HepG2 (cell line): ENCODE measurements at regions not wholly inside any gene's neighbourhood (a gene's known extent, or its start where the extent isn't known, plus 50 kb on each side); places are given as distances from the start of the nearest gene placed in this dataset.

Experiments
- ATAC-seq: fragments of 200-7000 bp; cut with Tn5 transposase; 3 replicates; pipeline ENCODE4 v1.9.1; 2020; ENCODE audit warnings: mild to moderate bottlenecking, moderate library complexity
- BruUV-seq: library from RNA; stranded (reverse); fragments of 400-500 nt; replicated peaks from 2 replicates; lab custom pipeline; 2021; lab: Mats Ljungman, UMichigan
- CTCF ChIA-PET: fragments of 300-600 bp; formaldehyde crosslinking; extraction: SDS; loops from one replicate; lab custom pipeline; 2021; ENCODE audit warnings: low total read pairs, inconsistent platforms, low intra/inter-chr PET ratio; lab: Yijun Ruan, JAX
- POLR2A ChIA-PET: fragments of 350-600 bp; sonication (Branson Sonifier 250); formaldehyde crosslinking; loops from one replicate; lab custom pipeline; 2020; ENCODE audit warnings: antibody characterized with exemption, inconsistent platforms; lab: Yijun Ruan, JAX
- DNase-seq: peaks from one replicate; pipeline ENCODE4 v3.0.0-alpha.2; 2015; ENCODE audit warnings: low spot score
- FAIRE-seq: peaks from 3 replicates; lab custom pipeline; 2011; peaks lifted over from hg19 to GRCh38; lab: Jason Lieb, UNC
- H2AFZ ChIP-seq: one replicate; pipeline ENCODE4 v1.6.1; 2011; ENCODE audit warnings: low read length, inconsistent platforms
- H3K27ac ChIP-seq: fragments of 300-600 bp; 3 replicates; pipeline ENCODE4 v1.8.0; 2011; ENCODE audit warnings: mixed run types, mild to moderate bottlenecking, mixed read lengths, low read length, inconsistent platforms; ENCODE audit not compliant: insufficient read depth; ENCODE audit errors: extremely low read length
- H3K27me3 ChIP-seq, 2 experiments: fragments of 200-600 bp in 1 of 2; 2 replicates in 1 of 2; 3 replicates in 1 of 2; pipeline versions ENCODE4 v1.6.0 to v1.8.0; 2011; ENCODE audit warnings: low read length in 2 of 2, mild to moderate bottlenecking in 2 of 2, moderate library complexity in 2 of 2, inconsistent platforms in 1 of 2; ENCODE audit not compliant: insufficient read depth in 2 of 2, control insufficient read depth in 1 of 2
- H3K36me3 ChIP-seq, 2 experiments: fragments of 200-600 bp in 1 of 2; replicated peaks in 1 of 2; 2 replicates in 1 of 2; 3 replicates in 1 of 2; pipeline versions ENCODE4 v1.5.1 to v1.8.0; 2011; ENCODE audit warnings: low read length in 2 of 2, inconsistent platforms in 1 of 2; ENCODE audit not compliant: insufficient read depth in 2 of 2, control insufficient read depth in 1 of 2
- H3K4me1 ChIP-seq: 2 replicates; pipeline ENCODE4 v1.5.1; 2012; ENCODE audit warnings: low read length, inconsistent platforms; ENCODE audit not compliant: insufficient read depth
- H3K4me2 ChIP-seq: 2 replicates; pipeline ENCODE4 v1.6.0; 2011; ENCODE audit warnings: low read depth, low read length, inconsistent platforms
- H3K4me3 ChIP-seq, 3 experiments: fragments of 200-600 bp in 1 of 3; sonication (generic), shearing (Covaris generic) in 1 of 3; replicated peaks in 1 of 3; 2 replicates each; pipeline ENCODE4 v1.5.1; 2011 to 2016; ENCODE audit warnings: low read length in 3 of 3, inconsistent platforms in 2 of 3, low read depth in 2 of 3, mild to moderate bottlenecking in 2 of 3, control low read depth in 1 of 3, mixed read lengths in 1 of 3; ENCODE audit not compliant: insufficient read depth in 1 of 3
- H3K79me2 ChIP-seq: one replicate; pipeline ENCODE4 v1.6.1; 2011; ENCODE audit warnings: low read length, inconsistent platforms; ENCODE audit not compliant: insufficient read depth
- H3K9ac ChIP-seq: 2 replicates; pipeline ENCODE4 v1.6.0; 2011; ENCODE audit warnings: mild to moderate bottlenecking, low read depth, low read length, inconsistent platforms; ENCODE audit not compliant: insufficient read depth
- H3K9me3 ChIP-seq: 2 replicates; pipeline ENCODE4 v1.5.1; 2012; ENCODE audit warnings: mild to moderate bottlenecking, low read length
- H4K20me1 ChIP-seq: 2 replicates; pipeline ENCODE4 v1.6.0; 2011; ENCODE audit warnings: inconsistent platforms, mild to moderate bottlenecking, low read length, moderate library complexity; ENCODE audit not compliant: insufficient read depth
- ADNP ChIP-seq: sonication (generic); formaldehyde crosslinking; IDR thresholded peaks from 2 replicates; pipeline ENCODE4 v1.4.0; 2020; ENCODE audit warnings: missing genetic modification reagents
- DZIP1 ChIP-seq: sonication (generic); formaldehyde crosslinking; IDR thresholded peaks from 2 replicates; pipeline ENCODE4 v1.5.0; 2020; ENCODE audit warnings: mild to moderate bottlenecking, missing genetic modification reagents
- FOXK2 ChIP-seq: fragments of 450-650 bp; IDR thresholded peaks from 2 replicates; pipeline ENCODE4 v1.6.1; 2016
- HDAC1 ChIP-seq: sonication (generic); formaldehyde crosslinking; IDR thresholded peaks from 2 replicates; pipeline ENCODE4 v1.5.1; 2020; ENCODE audit warnings: mild to moderate bottlenecking, missing genetic modification reagents
- MIXL1 ChIP-seq: IDR thresholded peaks from 2 replicates; pipeline ENCODE4 v1.6.1; 2016
- NFATC3 ChIP-seq: sonication (generic); formaldehyde crosslinking; IDR thresholded peaks from 2 replicates; pipeline ENCODE4 v1.5.1; 2020; ENCODE audit warnings: mild to moderate bottlenecking, missing genetic modification reagents
- NFYB ChIP-seq: sonication (generic); formaldehyde crosslinking; IDR thresholded peaks from 2 replicates; pipeline ENCODE4 v1.4.0; 2020; ENCODE audit warnings: missing genetic modification reagents
- NFYC ChIP-seq: IDR thresholded peaks from 2 replicates; pipeline ENCODE4 v1.6.1; 2016; ENCODE audit warnings: missing genetic modification reagents, missing compliant biosample characterization
- SCMH1 ChIP-seq: sonication (generic); formaldehyde crosslinking; IDR thresholded peaks from 2 replicates; pipeline ENCODE4 v1.9.0; 2021; ENCODE audit warnings: missing genetic modification reagents, mild to moderate bottlenecking, borderline replicate concordance
- U2AF2 ChIP-seq: fragments of 200-400 bp; formaldehyde crosslinking; IDR thresholded peaks from 2 replicates; pipeline ENCODE4 v1.6.1; 2017; ENCODE audit warnings: low read depth, mild to moderate bottlenecking, low read length
- ZNF34 ChIP-seq: sonication (generic); formaldehyde crosslinking; IDR thresholded peaks from 2 replicates; pipeline ENCODE4 v1.4.0; 2020; ENCODE audit warnings: mild to moderate bottlenecking, missing genetic modification reagents, borderline replicate concordance
- WGBS: methylation state at CpG from one replicate; pipeline ENCODE4 v1.1.6; 2017; ENCODE audit warnings: low lambda C conversion rate; 5-methylcytosine and 5-hydroxymethylcytosine counted together
- in situ Hi-C: cut with HindIII; loops from 2 replicates; pipeline ENCODE4 v1.10.0; 2017; ENCODE audit warnings: low pct_unique_long_range_greater_than_20kb; ENCODE audit not compliant: extremely low pct_ligation_motif_present
- intact Hi-C: fragments of 100-400 bp; cut with micrococcal nuclease; formaldehyde crosslinking; loops from one replicate; pipeline ENCODE4 v1.10.0; 2022; ENCODE audit not compliant: unreplicated experiment
- TF ChIP-seq, protein P1 (sequence below): sonication (generic); formaldehyde crosslinking; IDR thresholded peaks from 2 replicates; pipeline ENCODE4 v1.8.1; 2023; ENCODE audit warnings: mild to moderate bottlenecking, missing genetic modification reagents
- TF ChIP-seq, protein P2 (sequence below): IDR thresholded peaks from 2 replicates; pipeline ENCODE4 v1.6.1; 2016; ENCODE audit warnings: mild to moderate bottlenecking, missing biosample characterization, missing genetic modification reagents
- TF ChIP-seq, protein P3 (sequence below): sonication (generic); formaldehyde crosslinking; IDR thresholded peaks from 2 replicates; pipeline ENCODE4 v1.9.0; 2021; ENCODE audit warnings: missing genetic modification reagents, borderline replicate concordance

- H3K4me3 ChIP-seq, result no peak overlapping the region; a peak in 1 of 6 replicates
- peak; percentile 50 for ATAC-seq
Observed at GRCh38 chr12:42691991-42692557, 102.5 kb upstream of the PRICKLE1 start.

GRCh38 chr12:42690264-42690663 is 100.7 kb upstream of the PRICKLE1 start:
- no peak for ATAC-seq
- Histone ChIP-seq H3K27me3 (no peaks in the 10 kb centered on the region), H3K4me3 (no peak overlapping the region), H3K36me3 (no peaks in the 10 kb centered on the region), H3K4me2 (no peak overlapping the region), H4K20me1 (no peaks in the 10 kb centered on the region), H3K9me3 (no peaks in the 10 kb centered on the region), H3K9ac (no peak overlapping the region), H2AFZ (no peak overlapping the region), H3K4me1 (no peaks in the 10 kb centered on the region), H3K27ac (no peak overlapping the region), H3K79me2 (no peaks in the 10 kb centered on the region)
- DNase-seq, result no peak
- in situ Hi-C loops, result no loop called here
- 6% methylated on average over 2 of the region's 2 CpGs for WGBS
- ChIA-PET POLR2A (no interaction called here), CTCF (no interaction called here)
- intact Hi-C loops, result no loop called here
- BruUV-seq, result no TSS peak
- no peak for FAIRE-seq
- TF ChIP-seq, protein P1, sequence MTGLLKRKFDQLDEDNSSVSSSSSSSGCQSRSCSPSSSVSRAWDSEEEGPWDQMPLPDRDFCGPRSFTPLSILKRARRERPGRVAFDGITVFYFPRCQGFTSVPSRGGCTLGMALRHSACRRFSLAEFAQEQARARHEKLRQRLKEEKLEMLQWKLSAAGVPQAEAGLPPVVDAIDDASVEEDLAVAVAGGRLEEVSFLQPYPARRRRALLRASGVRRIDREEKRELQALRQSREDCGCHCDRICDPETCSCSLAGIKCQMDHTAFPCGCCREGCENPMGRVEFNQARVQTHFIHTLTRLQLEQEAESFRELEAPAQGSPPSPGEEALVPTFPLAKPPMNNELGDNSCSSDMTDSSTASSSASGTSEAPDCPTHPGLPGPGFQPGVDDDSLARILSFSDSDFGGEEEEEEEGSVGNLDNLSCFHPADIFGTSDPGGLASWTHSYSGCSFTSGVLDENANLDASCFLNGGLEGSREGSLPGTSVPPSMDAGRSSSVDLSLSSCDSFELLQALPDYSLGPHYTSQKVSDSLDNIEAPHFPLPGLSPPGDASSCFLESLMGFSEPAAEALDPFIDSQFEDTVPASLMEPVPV, result no peak
- TF ChIP-seq ADNP (CRISPR knock-in tag), result no peak
- no peak for TF ChIP-seq SCMH1 (CRISPR knock-in tag)
- TF ChIP-seq FOXK2, result no peak
- no peak for TF ChIP-seq ZNF34 (CRISPR knock-in tag)
- TF ChIP-seq HDAC1 (CRISPR knock-in tag), result no peak
- no peak for TF ChIP-seq DZIP1 (CRISPR knock-in tag)

More at GRCh38 chr12:42691991-42692557, 102.5 kb upstream of the PRICKLE1 start:
- ChIA-PET POLR2A (no interaction called here), CTCF (no interaction called here)
- H3K36me3 ChIP-seq, result no peaks in the 10 kb centered on the region
- TF ChIP-seq, protein P2, sequence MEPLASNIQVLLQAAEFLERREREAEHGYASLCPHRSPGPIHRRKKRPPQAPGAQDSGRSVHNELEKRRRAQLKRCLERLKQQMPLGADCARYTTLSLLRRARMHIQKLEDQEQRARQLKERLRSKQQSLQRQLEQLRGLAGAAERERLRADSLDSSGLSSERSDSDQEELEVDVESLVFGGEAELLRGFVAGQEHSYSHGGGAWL, result no peak
- TF ChIP-seq U2AF2 (no peak), NFYB (CRISPR knock-in tag) (peak; percentile 50; the same call in 1 of the 2 replicates), NFATC3 (no peak), NFYC (CRISPR knock-in tag) (peak; percentile 46), MIXL1 (CRISPR knock-in tag) (no peak)
- TF ChIP-seq, protein P3, sequence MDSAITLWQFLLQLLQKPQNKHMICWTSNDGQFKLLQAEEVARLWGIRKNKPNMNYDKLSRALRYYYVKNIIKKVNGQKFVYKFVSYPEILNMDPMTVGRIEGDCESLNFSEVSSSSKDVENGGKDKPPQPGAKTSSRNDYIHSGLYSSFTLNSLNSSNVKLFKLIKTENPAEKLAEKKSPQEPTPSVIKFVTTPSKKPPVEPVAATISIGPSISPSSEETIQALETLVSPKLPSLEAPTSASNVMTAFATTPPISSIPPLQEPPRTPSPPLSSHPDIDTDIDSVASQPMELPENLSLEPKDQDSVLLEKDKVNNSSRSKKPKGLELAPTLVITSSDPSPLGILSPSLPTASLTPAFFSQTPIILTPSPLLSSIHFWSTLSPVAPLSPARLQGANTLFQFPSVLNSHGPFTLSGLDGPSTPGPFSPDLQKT (CRISPR knock-in tag), result no peak
- in situ Hi-C loops, result no loop called here
- no peaks in the 10 kb centered on the region for H3K79me2 ChIP-seq
- H2AFZ ChIP-seq, result no peak overlapping the region
- 0 out of 2 replicates have a peak overlapping the region, but pooled peaks have one; percentile 30 for H3K4me2 ChIP-seq
- 44% methylated on average over 8 of the region's 8 CpGs for WGBS
- DNase-seq (peak; percentile 3), FAIRE-seq (no peak)
- H3K4me1 ChIP-seq, result no peaks in the 10 kb centered on the region
- no peaks in the 10 kb centered on the region for H4K20me1 ChIP-seq
- intact Hi-C loops, result no loop called here
- no peak overlapping the region for H3K9ac ChIP-seq
- no peak overlapping the region for H3K27ac ChIP-seq
- no peaks in the 10 kb centered on the region for H3K27me3 ChIP-seq
- H3K9me3 ChIP-seq, result no peaks in the 10 kb centered on the region
- BruUV-seq, result no TSS peak
